GM21529 (cell line): ENCODE measurements at regions not wholly inside any gene's neighbourhood (a gene's known extent, or its start where the extent isn't known, plus 50 kb on each side); places are given as distances from the start of the nearest gene placed in this dataset.

Experiments
- ATAC-seq: cut with Tn5 transposase; IDR thresholded peaks from one replicate; pipeline ENCODE4 v1.9.1; 2021; ENCODE audit not compliant: unreplicated experiment

DNA sequence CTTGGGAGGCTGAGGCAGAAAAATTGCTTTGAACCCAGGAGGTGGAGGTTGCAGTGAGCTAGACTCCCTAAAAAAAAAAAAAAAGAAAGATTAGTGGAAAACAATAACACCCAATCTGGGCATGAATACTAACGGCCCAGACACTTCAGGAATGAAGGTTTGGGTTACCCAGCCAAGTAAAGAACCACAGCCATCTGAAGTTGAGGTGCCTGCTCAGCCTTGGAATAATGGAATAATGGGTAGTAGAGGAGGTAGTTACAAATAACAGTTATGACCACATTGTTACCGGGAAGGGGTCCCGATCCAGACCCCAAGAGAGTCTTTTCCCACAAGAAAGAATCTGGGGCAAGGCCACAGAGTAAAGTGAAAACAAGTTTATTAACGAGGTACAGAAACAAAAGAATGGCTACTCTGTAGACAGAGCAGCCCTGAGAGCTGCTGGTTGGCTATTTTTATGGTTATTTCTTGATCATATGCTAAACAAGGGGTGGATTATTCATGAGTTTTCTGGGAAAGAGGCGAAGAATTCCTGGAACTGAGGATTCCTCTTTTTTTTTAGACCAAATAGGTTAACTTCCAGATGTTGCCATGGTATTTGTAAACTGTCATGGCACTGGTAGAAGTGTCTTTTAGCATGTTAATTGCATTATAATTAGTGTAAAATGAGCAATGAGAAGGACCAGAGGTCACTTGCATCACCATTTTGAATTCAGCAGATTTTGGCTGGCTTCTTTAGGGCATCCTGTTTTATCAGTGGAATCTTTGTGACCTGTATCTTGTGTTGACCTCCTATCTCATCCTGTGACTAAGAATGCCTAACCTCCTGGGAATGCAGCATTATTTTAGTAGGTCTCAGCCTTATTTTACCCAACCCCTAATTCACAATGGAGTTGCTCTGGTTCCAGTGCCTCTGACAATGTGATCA lies 96.2 kb upstream of the HAAO start:
- ATAC-seq = no peak

DNA sequence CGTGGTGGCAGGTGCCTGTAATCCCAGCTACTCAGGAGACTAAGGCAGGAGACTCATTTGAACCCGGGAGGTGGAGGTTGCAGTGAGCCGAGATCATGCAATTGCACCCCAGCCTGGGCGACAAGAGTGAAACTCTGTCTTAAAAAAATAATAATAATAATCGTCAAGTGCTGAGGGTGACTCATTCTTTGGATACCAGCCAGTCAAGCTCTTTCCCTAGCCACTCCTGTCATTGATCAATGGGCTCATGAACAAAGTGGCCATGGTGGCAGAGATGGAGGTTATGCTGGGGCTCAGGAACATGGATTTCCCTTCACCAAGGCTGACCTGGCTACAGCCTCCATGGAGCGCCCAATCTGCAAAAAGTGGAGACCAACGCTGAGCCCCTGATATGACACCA lies 94.5 kb upstream of the HAAO start:
- no peak for ATAC-seq

DNA sequence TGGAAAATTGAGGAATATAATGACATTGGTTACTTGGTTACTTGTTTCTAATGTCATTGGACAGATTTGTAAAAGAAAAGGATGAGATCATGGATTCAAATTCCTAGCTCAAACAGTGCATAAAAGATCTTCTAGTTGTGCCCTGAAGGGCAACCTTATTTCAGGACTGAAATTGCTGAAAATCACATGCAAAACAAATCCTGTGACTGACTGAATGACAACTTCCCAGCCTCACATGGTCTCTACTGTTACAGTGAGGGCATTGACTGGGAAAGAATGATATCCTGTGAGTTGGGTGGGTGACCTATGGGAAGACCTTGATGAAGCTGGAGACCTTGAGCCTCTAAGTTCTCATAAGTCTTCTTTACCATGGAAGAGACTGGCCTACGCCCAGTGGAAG lies 90.4 kb upstream of the HAAO start:
- no peak for ATAC-seq

DNA sequence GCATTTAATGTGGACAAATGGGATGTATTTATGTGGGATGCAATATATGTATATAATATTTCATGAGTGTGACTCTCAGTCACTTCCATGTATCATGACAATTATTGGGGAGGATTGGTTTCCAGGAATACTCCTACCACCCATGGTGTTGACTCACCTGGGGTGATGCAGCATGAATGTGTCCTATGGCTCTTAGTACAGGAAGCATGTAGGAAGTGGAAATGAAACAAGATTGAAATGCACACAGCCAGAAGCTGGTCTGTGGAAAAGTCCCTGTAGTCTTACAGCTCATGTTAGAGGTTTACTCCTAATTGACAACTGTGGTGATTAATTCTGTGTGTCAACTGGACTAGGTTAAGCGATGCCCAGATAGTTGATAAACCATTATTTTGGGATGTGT lies 89.3 kb upstream of the HAAO start:
- ATAC-seq = no peak

DNA sequence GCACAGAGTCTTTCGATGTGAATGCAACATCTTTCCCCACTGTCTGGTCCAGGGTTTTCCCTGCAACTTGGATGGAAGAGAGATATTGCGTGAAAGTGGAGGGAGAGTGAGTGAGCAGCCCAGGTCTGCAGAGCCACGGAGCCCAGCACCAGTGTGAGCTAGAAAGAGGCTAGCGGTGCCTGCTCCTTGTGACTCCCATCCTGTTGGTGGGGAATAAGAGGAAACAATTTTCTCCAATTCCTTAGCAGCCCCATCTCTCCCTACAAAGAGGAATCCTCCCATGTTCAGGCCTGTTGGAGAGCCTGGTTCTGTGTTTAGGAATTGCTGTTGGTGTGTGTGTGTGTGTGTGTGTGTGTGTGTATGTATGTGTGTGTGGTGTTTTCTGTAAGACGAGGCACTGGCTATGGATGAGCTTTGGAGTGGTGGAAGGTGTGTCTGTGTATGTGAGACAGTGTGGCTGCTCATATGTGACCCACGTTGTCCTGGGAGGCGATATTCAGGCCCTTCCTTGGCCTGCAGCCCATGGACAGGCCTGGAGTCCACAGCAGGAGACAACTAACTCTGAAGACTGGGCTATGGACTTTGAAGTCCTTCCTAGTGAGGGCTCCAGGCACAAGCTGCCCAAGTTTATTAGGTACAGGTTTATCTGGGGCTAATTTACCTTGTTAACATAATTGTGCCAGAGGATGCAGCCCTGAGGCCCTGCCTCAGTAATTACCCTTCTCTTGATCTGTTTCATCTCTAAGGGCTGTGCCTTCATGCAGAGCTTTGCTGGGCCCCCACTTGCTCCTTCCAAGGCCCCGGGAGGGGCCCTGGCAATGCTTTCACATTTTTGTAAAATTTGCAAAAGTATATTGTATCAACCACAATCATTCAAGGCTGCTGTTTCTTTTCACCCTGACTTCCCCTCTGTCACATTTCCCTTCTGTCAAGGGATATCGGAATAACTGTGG lies 88.6 kb upstream of the HAAO start:
- ATAC-seq = no peak

DNA sequence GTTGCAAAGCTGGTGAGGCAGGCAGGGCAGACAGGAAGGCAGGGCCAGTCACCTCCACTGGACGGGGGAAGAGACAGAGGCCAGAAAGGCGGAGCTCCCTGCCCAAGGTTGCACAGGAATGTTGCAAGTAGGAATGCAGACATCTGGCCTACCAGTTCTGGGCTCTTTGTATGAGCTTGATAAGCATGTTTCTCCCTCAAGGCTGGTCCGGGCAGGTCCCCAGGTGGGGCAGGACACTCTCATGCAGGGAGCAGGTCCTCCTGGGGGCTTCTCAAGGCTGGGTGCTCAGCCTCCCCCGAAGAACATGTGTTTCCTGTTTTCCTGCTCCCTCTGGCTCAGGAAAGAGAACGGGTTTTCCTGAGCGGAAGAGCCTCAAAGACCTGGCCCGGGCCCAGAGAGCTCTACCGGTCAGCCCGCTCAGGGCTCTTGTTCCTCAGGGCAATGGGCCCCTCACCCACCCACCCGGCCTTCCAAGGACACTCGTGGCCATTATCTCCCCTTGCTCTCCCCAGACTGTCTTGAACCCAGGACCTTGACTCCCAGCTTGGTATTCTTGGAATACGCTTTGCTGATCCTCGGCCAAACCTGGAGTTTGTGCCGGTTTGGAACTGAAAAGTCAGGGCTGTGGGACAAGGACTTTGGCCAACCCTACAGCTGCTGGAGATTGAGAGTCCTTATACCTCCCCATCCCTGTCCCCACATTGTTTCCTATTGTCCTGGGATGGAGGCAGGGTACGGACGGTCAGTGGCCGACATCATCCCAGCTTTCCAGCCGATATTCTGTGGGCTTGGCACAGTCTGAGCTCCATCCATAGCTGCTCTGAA lies 87.7 kb upstream of the HAAO start:
- no peak for ATAC-seq

DNA sequence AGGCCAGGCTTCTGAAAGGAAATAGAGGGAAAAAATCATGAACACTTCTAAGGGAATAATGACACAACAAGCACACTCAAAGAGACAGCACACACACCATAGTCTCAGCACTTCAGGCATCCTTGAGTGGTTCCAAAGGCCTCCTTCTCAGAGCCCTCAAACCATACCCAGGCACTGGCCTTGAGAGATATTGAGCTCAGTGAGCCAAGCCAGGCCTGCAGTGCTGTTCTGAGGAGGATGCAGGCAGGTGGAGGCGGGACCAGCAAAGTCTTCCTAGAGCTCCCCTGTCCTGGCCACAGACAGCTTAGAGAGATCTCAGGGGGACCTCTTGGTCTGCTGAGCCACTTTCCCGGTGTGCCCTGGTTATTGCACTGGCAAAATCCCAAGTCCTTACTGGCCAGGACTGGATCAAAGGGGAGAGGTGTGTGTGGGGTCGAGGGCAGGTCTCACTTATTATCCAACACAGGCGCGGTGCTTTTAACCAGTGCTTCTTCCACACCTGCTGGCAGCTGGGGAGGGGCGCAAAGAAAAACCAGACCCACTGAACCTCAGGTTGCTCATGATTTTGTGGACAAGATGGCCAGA lies 86.8 kb upstream of the HAAO start:
- ATAC-seq = no peak

DNA sequence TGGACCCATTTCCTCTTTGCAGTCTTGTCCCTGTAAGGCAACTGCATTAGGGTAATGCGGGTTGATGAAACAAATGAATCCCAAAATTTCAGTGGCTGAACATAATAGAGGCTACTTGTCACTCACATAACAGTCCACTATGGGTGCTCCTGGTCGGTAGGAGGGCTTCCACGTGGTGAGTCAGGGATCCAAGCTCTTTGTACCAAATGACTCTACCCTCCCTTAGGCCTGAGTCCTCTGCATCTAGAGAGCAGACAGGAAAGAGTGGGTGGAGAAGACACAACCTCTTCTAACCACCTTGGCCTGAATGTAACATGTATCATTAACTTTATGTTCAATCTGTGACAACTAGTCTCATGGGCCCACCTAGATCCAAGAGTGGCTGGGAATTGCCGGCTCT lies 86.2 kb upstream of the HAAO start:
- ATAC-seq = peak; percentile 87

DNA sequence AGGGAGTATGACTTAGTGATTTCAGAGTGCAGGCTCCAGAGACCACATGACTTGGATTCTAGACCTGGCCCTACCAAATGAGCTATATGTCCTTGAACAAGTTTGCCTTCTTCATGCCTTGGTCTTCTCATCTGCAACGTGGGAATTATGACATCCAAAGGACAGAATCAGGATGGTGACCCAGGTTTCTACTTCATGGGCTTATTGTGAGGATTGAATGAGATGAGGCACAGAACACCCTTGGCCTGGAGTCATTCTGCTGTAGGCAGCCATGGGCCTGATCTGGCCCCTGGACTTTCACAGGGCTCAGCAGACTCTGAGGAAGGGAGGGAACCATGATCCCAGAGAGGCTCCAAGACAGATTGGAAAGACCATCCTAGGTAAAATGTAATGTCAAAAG lies 85.6 kb upstream of the HAAO start:
- no peak for ATAC-seq

DNA sequence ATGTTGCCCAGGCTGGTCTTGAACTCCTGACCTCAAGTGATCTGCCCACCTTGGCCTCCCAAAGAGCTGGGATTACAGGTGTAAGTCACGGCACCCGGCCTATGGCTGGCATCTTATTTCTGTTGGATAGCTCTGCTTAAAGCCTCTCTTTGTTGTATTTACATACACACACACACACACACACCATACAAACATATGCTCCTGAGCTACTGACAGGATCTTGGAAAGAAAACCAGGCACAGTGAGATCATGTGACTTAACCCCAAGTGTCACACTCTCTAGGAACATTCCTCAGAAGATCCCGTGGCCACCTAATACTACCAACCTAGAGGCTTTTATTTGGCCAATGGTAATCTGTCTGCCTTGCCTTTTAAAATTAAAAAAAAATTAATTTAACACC lies 85.1 kb upstream of the HAAO start:
- ATAC-seq = no peak

DNA sequence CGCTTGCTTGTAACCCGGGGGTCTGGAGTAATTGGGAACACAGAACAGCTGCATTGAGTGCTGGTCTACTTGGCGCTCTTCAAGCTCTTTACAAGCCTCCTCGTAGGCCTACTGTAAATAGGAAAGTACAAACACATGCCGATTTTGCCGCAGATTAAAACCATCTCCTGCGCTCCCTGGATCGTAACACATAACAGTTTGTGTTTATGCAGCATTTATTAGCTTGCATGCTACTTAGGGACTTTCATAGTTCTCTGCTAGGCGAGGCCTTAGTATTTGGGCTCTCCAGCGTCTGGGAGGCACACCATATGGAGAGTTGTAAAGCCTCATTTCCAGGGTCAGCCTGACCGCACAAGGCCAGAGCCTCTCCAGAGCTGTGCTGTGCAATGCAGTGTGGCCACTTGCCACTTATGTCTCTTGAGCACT lies 84.0 kb upstream of the HAAO start:
- ATAC-seq = no peak

DNA sequence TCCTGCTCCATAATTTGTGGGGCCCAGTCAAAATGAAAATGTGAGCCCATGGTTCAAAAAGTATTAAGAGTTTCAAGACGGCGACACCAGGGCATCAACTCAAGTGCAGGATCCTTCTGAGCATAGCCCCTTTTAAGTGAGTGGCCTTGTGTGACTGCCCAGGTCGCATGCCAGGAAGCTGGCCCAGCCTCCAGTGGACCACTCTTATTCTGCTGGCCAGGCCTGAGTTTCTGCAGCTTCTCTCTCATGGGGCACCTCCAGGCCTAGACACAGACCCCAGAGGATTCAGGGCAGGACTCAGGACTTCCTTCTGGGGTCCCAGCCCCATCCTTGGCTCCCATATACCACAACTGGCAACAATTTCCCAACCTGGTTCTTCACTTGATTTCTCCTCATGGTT lies 83.5 kb upstream of the HAAO start:
- ATAC-seq = no peak

DNA sequence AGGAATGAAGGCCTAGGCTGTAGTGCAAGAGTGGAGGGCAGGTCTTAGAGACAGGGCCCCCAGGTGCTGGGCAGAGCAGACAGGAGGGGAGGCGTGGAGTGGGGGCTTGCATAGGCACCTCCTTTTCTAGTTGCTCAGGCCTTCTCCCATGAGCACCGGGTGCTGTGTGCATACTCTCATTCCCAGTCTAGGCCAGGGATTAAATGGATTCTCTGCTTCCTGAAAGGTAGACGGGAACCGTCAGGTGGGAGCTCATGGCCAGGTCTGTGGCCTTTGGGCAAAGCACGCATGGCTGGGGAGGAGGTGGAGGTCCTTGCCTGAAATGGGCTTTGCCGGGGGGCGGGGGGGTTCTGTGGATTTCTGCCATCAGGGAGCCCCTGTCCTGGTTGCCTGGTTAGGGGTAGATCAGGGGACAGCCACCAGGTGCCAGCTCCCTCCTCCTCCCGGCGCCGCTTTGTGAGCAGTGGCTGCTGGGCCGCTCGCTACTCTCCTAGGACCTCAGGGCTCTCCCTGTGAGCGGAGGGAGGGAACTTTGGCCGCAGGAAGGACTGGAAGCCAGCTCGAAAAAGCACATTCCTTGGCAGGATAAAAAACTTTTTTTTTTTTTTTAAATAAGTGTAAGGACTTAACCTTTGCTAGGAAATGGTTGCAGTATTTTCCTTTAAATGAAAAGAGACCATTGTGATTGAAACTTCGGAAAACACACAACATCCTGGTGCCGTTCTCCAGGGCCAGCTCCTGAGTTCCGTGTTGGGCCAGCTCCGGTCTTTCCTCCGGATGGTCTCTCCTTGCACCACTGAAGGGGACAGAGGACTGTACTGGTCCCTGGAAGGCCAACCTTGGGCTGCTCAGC lies 82.8 kb upstream of the HAAO start:
- no peak for ATAC-seq

DNA sequence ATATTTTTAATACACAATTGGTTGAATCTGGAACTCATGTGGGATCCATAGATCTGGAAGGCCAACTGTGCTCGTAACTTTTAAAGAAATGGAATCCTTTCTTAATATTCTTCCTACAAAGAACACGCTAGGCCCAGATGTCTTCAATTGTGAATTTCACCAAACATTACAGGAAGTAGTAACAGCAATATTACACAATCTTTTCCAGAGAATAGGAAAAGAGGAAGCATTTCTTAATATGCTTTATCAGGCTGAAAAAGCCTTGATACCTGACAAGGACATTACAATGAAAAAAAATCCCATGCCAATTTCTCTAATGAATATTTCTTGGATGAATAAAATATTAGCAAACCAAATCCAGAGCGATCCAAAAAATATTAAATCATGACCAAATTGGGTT lies 80.3 kb upstream of the HAAO start:
- no peak for ATAC-seq

DNA sequence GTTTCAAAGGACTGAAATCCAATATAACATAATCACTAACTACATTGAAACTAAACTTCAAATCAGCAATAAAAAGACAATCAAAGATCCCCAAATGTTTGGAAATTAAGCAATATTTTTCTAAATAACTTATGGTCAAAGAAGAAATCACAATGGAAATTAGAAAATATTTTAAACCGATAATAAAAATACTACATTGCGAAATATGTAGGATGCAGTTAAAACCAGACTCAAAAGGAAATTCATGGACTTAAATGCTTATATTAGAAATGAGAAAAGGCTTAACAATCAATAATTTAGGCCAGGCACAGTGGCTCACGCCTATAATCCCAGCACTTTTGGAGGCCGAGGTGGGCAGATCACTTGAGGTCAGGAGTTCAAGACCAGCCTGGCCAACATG lies 79.0 kb upstream of the HAAO start:
- no peak for ATAC-seq

DNA sequence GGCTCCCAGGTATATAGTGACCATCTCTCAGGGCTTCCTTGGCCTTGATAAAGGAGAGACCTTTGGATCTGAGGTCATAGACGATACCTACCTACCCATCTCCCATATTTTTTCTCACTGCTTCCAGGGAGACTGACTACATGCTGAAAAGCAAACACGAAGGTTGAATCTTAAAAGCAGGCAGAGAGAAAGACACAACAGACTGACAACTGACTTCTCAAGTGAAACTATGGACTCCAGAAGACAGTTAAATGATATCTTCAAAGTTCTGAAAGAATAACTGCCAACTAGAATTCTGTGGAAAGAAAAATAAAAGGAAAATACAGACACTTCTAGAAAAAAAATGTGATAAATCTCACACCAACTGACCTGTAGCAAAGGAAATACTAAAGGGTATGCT lies 76.5 kb upstream of the HAAO start:
- no peak for ATAC-seq

DNA sequence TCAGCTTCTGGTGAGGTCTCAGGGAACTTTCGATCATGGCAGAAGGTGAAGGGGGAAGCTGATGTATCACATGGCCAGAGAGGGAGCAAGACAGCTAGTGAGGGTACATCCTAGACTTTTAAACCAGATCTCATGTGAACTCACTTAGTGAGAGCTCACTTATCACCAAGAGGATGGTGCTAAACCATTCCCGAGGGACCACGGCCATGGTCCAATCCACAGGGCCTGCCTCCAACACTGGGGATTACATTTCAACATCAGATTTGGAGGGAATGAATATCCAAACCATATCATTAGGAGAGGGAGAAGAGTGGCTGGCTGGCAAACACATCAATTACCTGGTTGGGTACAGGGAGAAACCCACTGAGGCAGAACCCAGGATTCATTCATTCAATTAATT lies 75.7 kb upstream of the HAAO start:
- no peak for ATAC-seq

DNA sequence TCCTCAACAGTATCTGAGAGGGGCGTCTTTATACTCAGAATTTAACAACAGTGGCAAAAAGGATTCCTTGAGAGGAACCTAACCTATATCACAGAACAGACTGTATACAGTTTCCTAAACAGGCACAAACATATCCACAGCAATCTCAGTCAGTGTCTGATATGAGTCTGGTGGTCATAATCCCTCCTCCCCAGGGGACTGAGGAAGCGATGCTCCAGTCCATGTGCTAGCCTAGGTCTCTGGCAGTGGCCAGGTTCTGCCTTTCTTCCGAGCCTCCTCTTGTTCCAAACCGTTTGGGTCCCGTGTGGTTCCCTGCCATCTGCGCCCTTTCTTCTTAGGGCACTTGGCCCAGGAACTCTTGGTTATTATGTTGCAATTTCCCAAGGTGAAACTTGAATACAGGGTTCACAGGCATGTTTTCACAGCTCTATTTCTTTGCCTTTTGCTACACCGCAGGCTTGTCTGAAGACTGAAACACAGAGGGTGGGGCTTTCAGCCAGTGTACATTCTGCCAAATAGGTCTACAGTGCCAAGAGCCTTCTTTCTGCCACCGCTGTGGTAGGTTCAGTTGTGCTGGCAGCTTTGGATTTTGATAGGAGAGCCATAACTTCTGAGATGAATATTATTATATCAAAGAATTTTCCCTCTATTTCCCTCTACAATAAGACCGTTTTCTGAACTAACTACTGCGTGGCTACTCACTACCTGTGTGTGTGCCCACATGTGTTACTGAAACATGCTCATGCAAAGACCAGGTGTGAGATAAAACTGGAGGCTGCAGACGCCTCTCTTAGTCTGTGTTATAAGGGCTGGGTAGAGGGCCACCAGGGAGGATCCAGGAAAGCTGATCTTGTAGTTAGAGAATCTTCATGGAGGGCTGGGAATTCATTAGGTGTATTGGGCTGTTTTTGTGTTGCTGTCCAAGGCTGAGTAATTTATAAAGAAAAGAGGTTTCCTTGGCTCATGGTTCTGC lies 75.0 kb upstream of the HAAO start:
- ATAC-seq = no peak
